ENCODE measurements at regions not wholly inside any gene's neighbourhood (a gene's known extent, or its start where the extent isn't known, plus 50 kb on each side); places are given as distances from the start of the nearest gene placed in this dataset.

- Histone ChIP-seq H3K4me2 (ENCODE audit: extremely low read depth, insufficient read depth, low read length) (no peak overlapping the region), H3K27me3 (ENCODE audit: control insufficient read depth, insufficient read depth, low read length) (no peaks in the 10 kb centered on the region), H3K79me2 (ENCODE audit: control insufficient read depth, insufficient read depth, low read length) (no peaks in the 10 kb centered on the region), H3K9ac (ENCODE audit: insufficient read depth, low read length) (no peak overlapping the region), H4K20me1 (ENCODE audit: control insufficient read depth, extremely low read depth, insufficient read depth, low read length) (no peaks in the 10 kb centered on the region), H3K4me1 (ENCODE audit: control insufficient read depth, extremely low read depth, insufficient read depth, low read length) (no peaks in the 10 kb centered on the region), H3K36me3 (ENCODE audit: control insufficient read depth, insufficient read depth, low read length) (no peaks in the 10 kb centered on the region), H2AFZ (ENCODE audit: low read length) (no peak overlapping the region), H3K27ac (ENCODE audit: insufficient read depth, low read length) (no peak overlapping the region), H3K4me3 (replicated peaks in 1 of 4; ENCODE audit: control extremely low read depth in 1 of 4, insufficient read depth in 1 of 4, low read depth in 3 of 4, low read length in 4 of 4) (no peak overlapping the region), H3K9me3 (ENCODE audit: control insufficient read depth, insufficient read depth, low read depth, low read length) (no peaks in the 10 kb centered on the region)
- TF ChIP-seq EZH2 (IDR thresholded peaks at IDR 0.05; ENCODE audit: low read length, missing control alignments) (no peak), CTCF (conservative IDR thresholded peaks at IDR 0.05 in 1 of 2, IDR thresholded peaks at IDR 0.05 in 1 of 2; ENCODE audit: low read depth in 1 of 2, low read length in 2 of 2) (no peak)
- no peak for DNase-seq (ENCODE audit: low read depth in 2 of 2)
Observed at GRCh38 chr18:65623676-65624075, 127.1 kb upstream of the CDH7 start.

- Histone ChIP-seq H3K79me2 (ENCODE audit: control insufficient read depth, insufficient read depth, low read length) (no peaks in the 10 kb centered on the region), H3K27ac (ENCODE audit: insufficient read depth, low read length) (no peak overlapping the region), H4K20me1 (ENCODE audit: control insufficient read depth, extremely low read depth, insufficient read depth, low read length) (no peaks in the 10 kb centered on the region), H3K9me3 (ENCODE audit: control insufficient read depth, insufficient read depth, low read depth, low read length) (no peaks in the 10 kb centered on the region), H3K4me2 (ENCODE audit: extremely low read depth, insufficient read depth, low read length) (no peak overlapping the region), H3K4me1 (ENCODE audit: control insufficient read depth, extremely low read depth, insufficient read depth, low read length) (no peaks in the 10 kb centered on the region), H3K27me3 (ENCODE audit: control insufficient read depth, insufficient read depth, low read length) (no peaks in the 10 kb centered on the region), H3K4me3 (replicated peaks in 1 of 4; ENCODE audit: control extremely low read depth in 1 of 4, insufficient read depth in 1 of 4, low read depth in 3 of 4, low read length in 4 of 4) (no peak overlapping the region), H3K36me3 (ENCODE audit: control insufficient read depth, insufficient read depth, low read length) (no peaks in the 10 kb centered on the region), H2AFZ (ENCODE audit: low read length) (no peak overlapping the region), H3K9ac (ENCODE audit: insufficient read depth, low read length) (no peak overlapping the region)
- TF ChIP-seq EZH2 (IDR thresholded peaks at IDR 0.05; ENCODE audit: low read length, missing control alignments) (no peak), CTCF (conservative IDR thresholded peaks at IDR 0.05 in 1 of 2, IDR thresholded peaks at IDR 0.05 in 1 of 2; ENCODE audit: low read depth in 1 of 2, low read length in 2 of 2) (no peak)
- no peak for DNase-seq (ENCODE audit: low read depth in 2 of 2)
Observed at GRCh38 chr18:65622436-65622835, 128.4 kb upstream of the CDH7 start.

- no peak overlapping the region for H3K4me2 ChIP-seq (ENCODE audit: extremely low read depth, insufficient read depth, low read length)
- no peak overlapping the region for H3K9ac ChIP-seq (ENCODE audit: insufficient read depth, low read length)
- H3K79me2 ChIP-seq (ENCODE audit: control insufficient read depth, insufficient read depth, low read length), result no peaks in the 10 kb centered on the region
- TF ChIP-seq EZH2 (IDR thresholded peaks at IDR 0.05; ENCODE audit: low read length, missing control alignments) (no peak), CTCF (conservative IDR thresholded peaks at IDR 0.05 in 1 of 2, IDR thresholded peaks at IDR 0.05 in 1 of 2; ENCODE audit: low read depth in 1 of 2, low read length in 2 of 2) (no peak)
- H3K27me3 ChIP-seq (ENCODE audit: control insufficient read depth, insufficient read depth, low read length), result no peaks in the 10 kb centered on the region
- DNase-seq (ENCODE audit: low read depth in 2 of 2), result no peak
- no peaks in the 10 kb centered on the region for H3K36me3 ChIP-seq (ENCODE audit: control insufficient read depth, insufficient read depth, low read length)
- no peak overlapping the region for H3K4me3 ChIP-seq (replicated peaks in 1 of 4; ENCODE audit: control extremely low read depth in 1 of 4, insufficient read depth in 1 of 4, low read depth in 3 of 4, low read length in 4 of 4)
- H3K4me1 ChIP-seq (ENCODE audit: control insufficient read depth, extremely low read depth, insufficient read depth, low read length), result no peaks in the 10 kb centered on the region
- no peaks in the 10 kb centered on the region for H4K20me1 ChIP-seq (ENCODE audit: control insufficient read depth, extremely low read depth, insufficient read depth, low read length)
- no peaks in the 10 kb centered on the region for H3K9me3 ChIP-seq (ENCODE audit: control insufficient read depth, insufficient read depth, low read depth, low read length)
- H3K27ac ChIP-seq (ENCODE audit: insufficient read depth, low read length), result no peak overlapping the region
- no peak overlapping the region for H2AFZ ChIP-seq (ENCODE audit: low read length)
Observed at GRCh38 chr18:65620076-65620696, 130.6 kb upstream of the CDH7 start.

All from fibroblast of lung (primary cell).